Stimulated activated CD4-positive, alpha-beta T cell treated with anti-CD3 and anti-CD28 coated beads, Interleukin-15, amount 100 ng/mL, for 48 hours (primary cell): ENCODE measurements at regions not wholly inside any gene's neighbourhood (a gene's known extent, or its start where the extent isn't known, plus 50 kb on each side); places are given as distances from the start of the nearest gene placed in this dataset.

Experiments
- DNase-seq, 2 donors: peaks; one replicate each; pipeline ENCODE4 v3.0.0-alpha.2; 2020; ENCODE audit warnings: low read depth in 2 of 2

- DNase-seq, result no peak
Measured at GRCh38 chr5:5686356-5686755, 263.9 kb downstream of the ICE1 start.

GRCh38 chr5:5685737-5686136 is 263.3 kb downstream of the ICE1 start:
- DNase-seq, result no peak

GRCh38 chr5:5683174-5683573 is 260.7 kb downstream of the ICE1 start:
- DNase-seq, result no peak

GRCh38 chr5:5678909-5679308 is 256.4 kb downstream of the ICE1 start:
- no peak for DNase-seq

GRCh38 chr5:5677738-5678137 is 255.3 kb downstream of the ICE1 start:
- no peak for DNase-seq

DNA sequence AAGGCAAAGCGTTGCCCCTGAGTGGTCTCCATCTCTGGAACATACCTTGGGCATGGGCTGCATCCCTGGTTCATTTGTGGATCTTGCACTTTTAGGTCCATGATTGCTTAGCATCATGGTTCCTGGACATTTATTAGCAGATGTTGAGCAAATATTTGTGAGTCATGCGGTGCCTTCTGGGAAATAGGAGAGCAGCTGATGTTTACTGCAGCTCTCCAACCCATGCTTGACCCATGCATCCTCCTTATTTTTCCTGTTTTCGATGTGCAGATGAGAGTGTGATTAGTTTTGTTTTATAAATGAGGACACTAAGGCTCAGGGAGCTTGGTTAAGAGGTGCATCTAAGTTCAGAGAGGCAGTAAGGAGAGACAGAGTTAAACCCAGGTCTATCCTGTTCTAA is 253.7 kb downstream of the ICE1 start:
- no peak for DNase-seq

DNA sequence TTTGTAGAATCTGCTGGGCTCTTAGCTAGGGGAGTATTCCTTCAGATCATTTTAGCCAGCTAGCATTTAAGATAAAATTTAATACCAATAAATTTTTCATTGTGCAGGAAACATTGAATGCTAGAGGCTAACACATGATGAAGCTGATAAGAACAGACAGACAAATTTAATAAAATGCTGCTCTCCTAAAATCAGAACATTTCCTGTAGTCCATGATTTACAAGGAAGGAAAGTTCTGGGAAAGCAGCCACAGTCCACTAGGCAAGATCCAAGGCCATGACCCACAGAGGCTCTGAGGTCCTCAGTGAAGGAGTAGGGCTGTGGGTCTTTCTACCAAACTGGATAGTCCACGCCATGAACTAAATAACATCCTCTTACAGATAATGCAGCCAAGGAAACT is 253.0 kb downstream of the ICE1 start:
- no peak for DNase-seq

GRCh38 chr5:5671823-5672222 is 249.3 kb downstream of the ICE1 start:
- DNase-seq, result no peak

DNA sequence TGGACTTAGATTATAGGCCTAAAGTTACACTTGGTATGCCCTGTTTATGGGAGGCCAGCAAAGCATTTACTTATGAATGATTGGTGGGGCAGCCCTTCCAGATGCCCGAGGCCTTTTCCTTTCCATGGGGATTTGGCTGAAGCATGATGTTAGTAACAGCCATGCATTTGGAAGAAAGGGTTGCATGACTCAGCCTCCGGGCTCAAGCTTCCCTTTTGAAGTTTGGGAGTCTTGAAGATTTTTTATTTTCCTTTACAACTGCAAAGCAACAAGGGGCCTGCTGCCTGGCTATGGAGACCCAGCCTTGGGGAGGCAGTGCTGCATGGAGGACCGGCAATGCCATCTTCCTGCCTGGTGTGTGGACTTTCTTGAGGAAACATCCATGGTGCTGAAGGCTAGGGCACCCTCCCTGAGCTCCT is 244.7 kb downstream of the ICE1 start:
- no peak for DNase-seq

DNA sequence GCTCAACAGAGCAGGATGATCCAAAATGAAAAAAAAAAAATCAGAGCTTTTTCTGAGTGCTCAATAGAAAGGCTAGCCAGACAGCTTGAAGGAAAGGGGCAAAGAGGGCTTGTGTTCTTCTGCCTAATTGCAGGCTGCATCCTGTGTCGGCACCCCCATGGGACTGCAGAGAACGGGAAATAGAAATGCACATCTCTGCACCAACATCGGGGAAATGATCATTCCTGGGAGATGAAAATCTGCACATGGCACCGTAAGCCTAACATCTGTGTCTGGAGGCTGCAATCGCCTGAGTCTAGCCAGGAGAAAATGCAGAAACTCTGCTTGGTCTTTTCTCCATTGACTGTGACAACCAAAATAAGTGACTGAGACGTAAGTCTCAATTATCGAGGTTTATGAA is 243.9 kb downstream of the ICE1 start:
- no peak for DNase-seq

DNA sequence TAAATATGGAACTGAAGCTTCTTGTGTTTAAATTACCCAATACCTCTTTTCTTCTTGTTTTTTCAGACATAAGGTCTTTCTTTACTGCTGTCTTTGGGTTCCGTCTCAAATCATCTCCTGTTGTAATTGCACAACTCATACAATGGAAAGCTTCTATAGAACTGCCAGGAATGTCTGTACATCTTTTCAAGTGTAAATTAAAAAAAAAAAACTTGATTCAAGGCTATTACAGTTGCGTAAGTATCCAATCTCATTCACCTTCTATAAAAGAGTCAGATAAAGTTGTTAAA is 243.5 kb downstream of the ICE1 start:
- no peak for DNase-seq

DNA sequence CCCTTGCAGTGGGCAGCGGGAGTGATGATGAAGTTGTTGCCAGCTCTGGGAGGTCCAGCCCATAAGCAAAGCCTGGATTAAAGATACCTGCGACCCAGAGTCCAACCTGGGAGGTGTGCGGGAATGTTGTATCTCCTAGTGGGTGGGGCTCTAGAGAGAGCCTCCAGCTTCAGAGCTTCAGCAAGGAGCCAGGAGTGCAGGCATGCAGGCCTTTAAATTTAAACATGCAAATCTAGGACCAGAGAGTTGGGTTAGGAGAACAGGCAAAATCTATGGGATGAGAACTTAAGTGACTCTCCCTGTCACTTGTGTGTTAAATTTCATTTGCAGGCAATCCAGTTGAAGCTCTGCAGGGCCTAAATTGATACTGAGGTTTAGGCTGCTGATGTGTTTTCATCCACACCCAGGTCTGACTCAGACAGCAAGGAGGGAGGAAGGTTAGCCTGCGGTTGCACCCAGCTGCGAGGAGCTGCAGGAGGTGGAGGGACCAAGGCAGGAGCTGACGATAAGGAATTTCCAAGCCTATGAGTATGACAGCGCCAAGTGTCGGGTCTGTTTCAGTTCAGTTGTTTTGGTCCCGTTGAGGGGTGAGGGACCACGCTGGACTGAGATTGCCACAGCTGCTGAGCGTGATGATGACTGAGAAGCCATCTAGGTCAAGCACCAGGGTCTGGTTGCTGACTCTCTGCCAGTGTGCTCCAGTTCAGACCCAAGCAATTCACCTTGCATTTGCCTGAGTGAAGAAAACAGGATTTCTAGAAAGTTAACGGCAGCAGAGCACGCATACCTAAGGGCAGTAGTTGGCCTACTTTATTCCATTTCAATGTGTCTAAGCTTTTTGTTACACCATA is 243.0 kb downstream of the ICE1 start:
- DNase-seq, result no peak

GRCh38 chr5:5658889-5659465 is 236.5 kb downstream of the ICE1 start:
- DNase-seq, result no peak

GRCh38 chr5:5658226-5658625 is 235.7 kb downstream of the ICE1 start:
- DNase-seq, result no peak

GRCh38 chr5:5652181-5652580 is 229.7 kb downstream of the ICE1 start:
- no peak for DNase-seq

DNA sequence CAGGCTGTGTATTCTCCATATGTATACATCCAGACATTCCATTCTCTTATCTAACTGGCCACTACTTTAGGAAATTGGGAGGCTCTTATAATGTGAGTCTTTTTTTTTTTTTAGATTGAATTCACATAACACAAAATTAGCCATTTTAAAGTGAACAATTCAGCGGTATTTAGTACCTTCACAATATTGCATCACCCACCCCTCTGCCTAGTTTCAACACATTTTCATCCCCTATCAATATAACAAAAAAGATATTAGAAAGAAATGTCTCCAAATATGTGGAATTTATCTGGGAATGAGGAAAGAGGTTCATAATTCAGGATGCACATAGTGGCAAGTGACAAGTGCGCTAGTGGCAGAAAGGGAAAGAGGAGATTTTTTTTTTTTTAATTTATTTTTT is 228.5 kb downstream of the ICE1 start:
- DNase-seq, result no peak

- DNase-seq, result no peak
Measured at GRCh38 chr5:5650242-5650641, 227.8 kb downstream of the ICE1 start.

- no peak for DNase-seq
Measured at GRCh38 chr5:5649641-5650040, 227.2 kb downstream of the ICE1 start.

DNA sequence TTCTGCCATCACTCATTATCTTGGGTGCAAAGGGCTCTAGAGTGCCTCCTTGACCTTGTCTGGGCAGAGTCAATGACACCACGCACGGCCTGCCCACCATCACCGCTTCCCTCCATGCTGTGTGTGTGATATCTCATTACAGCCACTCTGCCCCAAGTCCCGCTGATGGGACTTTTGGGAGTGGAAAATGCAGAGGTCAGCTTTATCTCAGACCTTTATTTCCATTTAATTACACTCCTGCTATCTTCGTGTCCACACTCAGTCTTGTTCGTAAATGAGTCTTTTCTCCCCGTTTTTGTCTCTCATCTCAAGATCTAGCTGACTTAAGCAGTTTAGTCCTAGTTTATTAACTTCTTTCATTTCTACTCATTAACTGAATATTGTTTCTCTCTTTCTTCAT is 226.2 kb downstream of the ICE1 start:
- no peak for DNase-seq

DNA sequence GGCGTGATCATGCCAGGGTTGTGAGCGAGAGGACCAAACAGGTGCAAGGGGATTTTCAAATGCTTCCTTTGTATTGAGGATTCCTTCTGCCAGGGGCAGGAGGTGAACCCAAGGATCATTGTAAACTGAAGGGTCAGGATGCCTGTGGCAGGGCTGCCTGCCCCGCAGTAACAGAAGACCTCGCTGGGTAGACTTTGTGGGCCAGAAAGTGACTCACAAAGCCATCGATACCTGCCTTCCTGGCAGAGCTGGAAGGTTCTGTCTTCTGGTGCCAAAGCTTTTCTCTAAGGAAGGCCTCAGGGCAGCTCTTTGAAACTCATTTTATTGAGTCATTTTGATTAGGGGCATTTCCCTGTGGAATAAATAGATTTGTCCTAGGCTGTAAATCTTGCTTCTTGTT is 223.4 kb downstream of the ICE1 start:
- DNase-seq, result no peak

- DNase-seq, result no peak
Measured at GRCh38 chr5:5645198-5645597, 222.7 kb downstream of the ICE1 start.

GRCh38 chr5:5644249-5644648 is 221.8 kb downstream of the ICE1 start:
- no peak for DNase-seq

- no peak for DNase-seq
Measured at GRCh38 chr5:5643481-5643880, 221.0 kb downstream of the ICE1 start.

GRCh38 chr5:5638211-5638610 is 215.7 kb downstream of the ICE1 start:
- DNase-seq, result no peak
